Stimulated activated CD4-positive, alpha-beta T cell treated with anti-CD3 and anti-CD28 coated beads, Interleukin-4, amount 100 ng/mL, for 24 hours (primary cell): ENCODE measurements at regions not wholly inside any gene's neighbourhood (a gene's known extent, or its start where the extent isn't known, plus 50 kb on each side); places are given as distances from the start of the nearest gene placed in this dataset.

Experiments
- DNase-seq: peaks from one replicate; pipeline ENCODE4 v3.0.0-alpha.2; 2020

GRCh38 chr6:85396159-85396808, 53.6 kb upstream of the NT5E start:
- no peak for DNase-seq

- DNase-seq, result no peak
Observed at GRCh38 chr6:85395746-85396145, 54.1 kb upstream of the NT5E start.

- no peak for DNase-seq
Observed at GRCh38 chr6:85394853-85395538, 54.9 kb upstream of the NT5E start.

- DNase-seq, result no peak
Observed at GRCh38 chr6:85394199-85394598, 55.7 kb upstream of the NT5E start.

- no peak for DNase-seq
Observed at GRCh38 chr6:85392379-85392778, 57.5 kb upstream of the NT5E start.

GRCh38 chr6:85390775-85391174, 59.1 kb upstream of the NT5E start:
- DNase-seq, result no peak

GRCh38 chr6:85390105-85390728, 59.7 kb upstream of the NT5E start:
- DNase-seq, result no peak

- no peak for DNase-seq
Observed at GRCh38 chr6:85389151-85389797, 60.6 kb upstream of the NT5E start.

- no peak for DNase-seq
Observed at GRCh38 chr6:85388531-85388930, 61.4 kb upstream of the NT5E start.

GRCh38 chr6:85385636-85386315, 64.1 kb upstream of the NT5E start:
- no peak for DNase-seq

GRCh38 chr6:85383042-85383441, 66.8 kb upstream of the NT5E start:
- DNase-seq, result no peak

GRCh38 chr6:85382541-85382940, 67.3 kb upstream of the NT5E start:
- DNase-seq, result no peak

- DNase-seq, result no peak
Observed at GRCh38 chr6:85372915-85373270, 77.0 kb upstream of the NT5E start.

GRCh38 chr6:85372188-85372914, 77.5 kb upstream of the NT5E start:
- DNase-seq, result no peak

- DNase-seq, result no peak
Observed at GRCh38 chr6:85368631-85369030, 81.3 kb upstream of the NT5E start.

GRCh38 chr6:85364344-85364743, 85.5 kb upstream of the NT5E start:
- DNase-seq, result no peak

- DNase-seq, result no peak
Observed at GRCh38 chr6:85363870-85364269, 86.0 kb upstream of the NT5E start.

GRCh38 chr6:85362652-85363310, 87.1 kb upstream of the NT5E start:
- no peak for DNase-seq

- DNase-seq, result no peak
Observed at GRCh38 chr6:85361643-85362014, 88.3 kb upstream of the NT5E start.

GRCh38 chr6:85360794-85361642, 88.9 kb upstream of the NT5E start:
- no peak for DNase-seq

GRCh38 chr6:85357651-85358050, 92.2 kb upstream of the NT5E start:
- DNase-seq, result no peak
